Liver (tissue), 3 donors: ENCODE measurements at regions not wholly inside any gene's neighbourhood (a gene's known extent, or its start where the extent isn't known, plus 50 kb on each side); places are given as distances from the start of the nearest gene placed in this dataset.

Experiments used
- EGR1 ChIP-seq, 2 donors: IDR thresholded peaks; 2 replicates each; pipeline ENCODE4 v1.6.1; 2016 to 2018; ENCODE audit warnings: antibody characterized with exemption in 2 of 2, low read depth in 2 of 2
- TAF1 ChIP-seq: conservative IDR thresholded peaks from 2 replicates; pipeline ENCODE4 v1.6.1; 2016; ENCODE audit warnings: antibody characterized with exemption, mild to moderate bottlenecking
- TF ChIP-seq, protein P1 (sequence below): fragments of 150-350 bp; IDR thresholded peaks from 2 replicates; pipeline ENCODE4 v1.5.1; 2017; ENCODE audit warnings: improper control_type of control experiment, low read depth, low read length; ENCODE audit not compliant: missing input control
- TF ChIP-seq, protein P2 (sequence below): IDR thresholded peaks from 2 replicates; pipeline ENCODE4 v1.6.1; 2016; ENCODE audit warnings: antibody characterized with exemption
- donor health status: healthy.
- donor health status: healthy.

DNA sequence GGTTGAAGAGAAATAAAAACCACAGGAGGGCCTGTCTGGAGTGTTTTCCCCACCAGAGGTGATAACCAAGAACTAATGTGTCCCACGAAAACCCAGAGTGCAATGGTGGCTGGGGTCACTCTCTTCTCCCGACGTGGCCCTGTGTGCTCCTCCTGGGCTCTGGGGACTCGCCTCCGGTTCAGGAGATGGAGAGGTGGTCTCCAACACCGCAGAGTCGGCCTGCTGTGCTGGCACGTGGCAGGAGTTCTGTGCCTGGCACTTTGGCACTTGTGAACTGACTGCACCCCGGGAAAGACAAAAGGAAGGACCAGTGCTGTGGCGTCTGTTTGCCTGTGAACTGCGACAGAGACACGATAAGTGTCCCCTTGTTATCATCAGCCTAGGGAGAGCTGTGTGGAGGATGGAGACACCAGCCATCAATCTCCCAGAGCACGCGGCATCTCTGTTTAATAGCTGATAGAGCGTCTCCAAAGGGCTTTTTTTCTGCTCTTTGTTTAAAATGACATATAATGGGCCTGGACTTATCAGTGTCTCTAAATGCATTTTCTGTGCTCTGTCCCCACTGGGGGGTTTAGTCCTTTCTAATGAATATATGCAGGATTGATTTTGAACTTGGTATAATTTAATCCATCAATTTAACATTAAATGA, 98.3 kb downstream of the MRPL36 start:
- TF ChIP-seq, protein P1, sequence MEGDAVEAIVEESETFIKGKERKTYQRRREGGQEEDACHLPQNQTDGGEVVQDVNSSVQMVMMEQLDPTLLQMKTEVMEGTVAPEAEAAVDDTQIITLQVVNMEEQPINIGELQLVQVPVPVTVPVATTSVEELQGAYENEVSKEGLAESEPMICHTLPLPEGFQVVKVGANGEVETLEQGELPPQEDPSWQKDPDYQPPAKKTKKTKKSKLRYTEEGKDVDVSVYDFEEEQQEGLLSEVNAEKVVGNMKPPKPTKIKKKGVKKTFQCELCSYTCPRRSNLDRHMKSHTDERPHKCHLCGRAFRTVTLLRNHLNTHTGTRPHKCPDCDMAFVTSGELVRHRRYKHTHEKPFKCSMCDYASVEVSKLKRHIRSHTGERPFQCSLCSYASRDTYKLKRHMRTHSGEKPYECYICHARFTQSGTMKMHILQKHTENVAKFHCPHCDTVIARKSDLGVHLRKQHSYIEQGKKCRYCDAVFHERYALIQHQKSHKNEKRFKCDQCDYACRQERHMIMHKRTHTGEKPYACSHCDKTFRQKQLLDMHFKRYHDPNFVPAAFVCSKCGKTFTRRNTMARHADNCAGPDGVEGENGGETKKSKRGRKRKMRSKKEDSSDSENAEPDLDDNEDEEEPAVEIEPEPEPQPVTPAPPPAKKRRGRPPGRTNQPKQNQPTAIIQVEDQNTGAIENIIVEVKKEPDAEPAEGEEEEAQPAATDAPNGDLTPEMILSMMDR: no peak
- TF ChIP-seq TAF1 (no peak), EGR1 (IDR thresholded peaks at IDR 0.05; ENCODE audit: low read depth in 2 of 2) (no peak)
- TF ChIP-seq, protein P2, sequence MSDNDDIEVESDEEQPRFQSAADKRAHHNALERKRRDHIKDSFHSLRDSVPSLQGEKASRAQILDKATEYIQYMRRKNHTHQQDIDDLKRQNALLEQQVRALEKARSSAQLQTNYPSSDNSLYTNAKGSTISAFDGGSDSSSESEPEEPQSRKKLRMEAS: no peak
